ENCODE measurements at regions not wholly inside any gene's neighbourhood (a gene's known extent, or its start where the extent isn't known, plus 50 kb on each side); places are given as distances from the start of the nearest gene placed in this dataset.

DNA sequence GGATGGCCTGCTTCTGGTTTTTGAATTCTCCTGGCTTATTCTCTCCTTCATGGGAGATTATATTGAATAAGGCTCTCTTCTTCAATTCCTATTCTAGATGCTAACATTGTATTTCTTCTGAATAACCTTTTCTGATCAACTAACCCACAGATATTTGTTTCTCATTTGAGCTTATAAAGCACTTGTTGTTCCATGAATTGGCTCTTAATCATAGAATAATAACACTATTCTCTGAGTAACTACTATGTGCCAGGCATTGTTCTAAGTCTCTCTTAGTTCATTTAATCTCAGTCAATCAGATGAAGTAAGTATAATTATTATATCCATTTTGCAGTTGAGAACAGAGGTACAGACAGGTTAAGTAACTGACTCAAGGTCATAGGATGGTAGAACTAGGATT lies 136.3 kb upstream of the MLIP start:
- no peaks in the 10 kb centered on the region for H3K27me3 ChIP-seq (ENCODE audit: low read length)
- DNase-seq: no peak
- H3K4me3 ChIP-seq (ENCODE audit: low read length): no peak overlapping the region
- no peak overlapping the region for H3K9ac ChIP-seq (ENCODE audit: low read length)
- H3K36me3 ChIP-seq (ENCODE audit: insufficient read depth, low read length): no peaks in the 10 kb centered on the region
- no peaks in the 10 kb centered on the region for H3K9me3 ChIP-seq (ENCODE audit: low read length)
- no peak overlapping the region for H3K4me2 ChIP-seq (ENCODE audit: low read depth, low read length, poor library complexity, severe bottlenecking)
- no peak overlapping the region for H3K27ac ChIP-seq (ENCODE audit: low read length)
- H3K9me2 ChIP-seq (replicated peaks; ENCODE audit: insufficient read depth, low read length): no peaks in the 10 kb centered on the region
- H3K4me1 ChIP-seq (ENCODE audit: low read length): no peaks in the 10 kb centered on the region
- no peaks in the 10 kb centered on the region for H3K79me2 ChIP-seq (ENCODE audit: low read length)
- H2AFZ ChIP-seq (ENCODE audit: low read length): no peak overlapping the region
- H4K20me1 ChIP-seq (ENCODE audit: insufficient read depth, low read depth, low read length): no peaks in the 10 kb centered on the region

DNA sequence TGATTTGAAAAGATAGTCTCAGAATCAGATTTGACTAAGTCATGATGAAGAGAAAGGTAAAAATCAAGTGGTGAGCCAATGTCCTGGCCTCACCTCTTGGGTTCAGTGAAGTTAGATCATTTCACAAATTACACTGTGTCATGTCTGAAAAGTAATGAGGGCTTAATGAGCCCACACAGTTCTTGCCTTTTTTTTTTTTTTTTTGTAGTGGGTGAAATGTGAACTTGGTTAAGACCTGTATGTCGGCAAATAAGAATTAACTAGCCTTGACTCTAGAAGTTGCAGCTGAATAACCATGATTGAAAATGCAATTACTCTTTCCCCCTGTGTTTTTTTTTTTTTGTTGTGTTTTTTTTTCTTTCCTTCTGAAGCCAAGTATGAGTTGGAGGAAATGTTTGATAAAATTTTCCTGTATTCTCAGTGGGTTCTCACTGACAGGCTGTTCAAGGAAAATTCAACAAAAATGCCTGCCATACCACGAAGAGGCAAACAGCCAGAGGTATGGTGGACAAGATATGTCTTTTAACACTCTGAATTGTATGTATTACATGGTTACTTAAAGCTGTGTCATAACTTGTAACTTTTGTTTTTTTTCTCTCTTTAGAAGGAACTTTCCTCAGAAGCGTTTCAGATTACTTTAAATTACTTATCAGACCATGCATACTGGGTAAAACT lies 135.2 kb upstream of the MLIP start:
- no peaks in the 10 kb centered on the region for H3K79me2 ChIP-seq (ENCODE audit: low read length)
- no peaks in the 10 kb centered on the region for H3K36me3 ChIP-seq (ENCODE audit: insufficient read depth, low read length)
- no peaks in the 10 kb centered on the region for H3K9me3 ChIP-seq (ENCODE audit: low read length)
- no peaks in the 10 kb centered on the region for H3K4me1 ChIP-seq (ENCODE audit: low read length)
- no peak overlapping the region for H3K27ac ChIP-seq (ENCODE audit: low read length)
- no peaks in the 10 kb centered on the region for H4K20me1 ChIP-seq (ENCODE audit: insufficient read depth, low read depth, low read length)
- H3K9me2 ChIP-seq (replicated peaks; ENCODE audit: insufficient read depth, low read length): no peaks in the 10 kb centered on the region
- no peaks in the 10 kb centered on the region for H3K27me3 ChIP-seq (ENCODE audit: low read length)
- H2AFZ ChIP-seq (ENCODE audit: low read length): no peak overlapping the region
- DNase-seq: no peak
- H3K4me2 ChIP-seq (ENCODE audit: low read depth, low read length, poor library complexity, severe bottlenecking): no peak overlapping the region
- no peak overlapping the region for H3K4me3 ChIP-seq (ENCODE audit: low read length)
- no peak overlapping the region for H3K9ac ChIP-seq (ENCODE audit: low read length)

DNA sequence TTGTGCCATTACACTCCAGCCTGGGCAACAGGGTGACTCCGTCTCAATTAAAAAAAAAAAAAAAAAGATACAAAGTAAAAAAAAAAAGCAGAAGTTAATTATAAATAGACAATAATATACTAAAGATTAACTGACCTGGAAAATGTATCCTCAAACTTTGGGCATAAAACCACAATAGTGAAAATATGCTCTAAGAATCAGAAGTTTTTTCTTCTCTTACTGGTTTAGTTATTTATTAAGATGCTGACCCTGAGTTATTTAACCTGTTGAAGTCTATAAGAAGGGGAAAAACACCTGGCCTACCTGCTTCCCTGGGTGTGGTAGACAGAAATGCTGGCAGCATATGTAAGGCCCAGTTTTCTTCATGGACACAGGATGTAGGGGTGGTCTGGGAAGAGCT lies 133.7 kb upstream of the MLIP start:
- no peak overlapping the region for H3K4me2 ChIP-seq (ENCODE audit: low read depth, low read length, poor library complexity, severe bottlenecking)
- no peaks in the 10 kb centered on the region for H3K27me3 ChIP-seq (ENCODE audit: low read length)
- H3K36me3 ChIP-seq (ENCODE audit: insufficient read depth, low read length): no peaks in the 10 kb centered on the region
- H3K9ac ChIP-seq (ENCODE audit: low read length): no peak overlapping the region
- no peaks in the 10 kb centered on the region for H3K79me2 ChIP-seq (ENCODE audit: low read length)
- no peaks in the 10 kb centered on the region for H4K20me1 ChIP-seq (ENCODE audit: insufficient read depth, low read depth, low read length)
- no peak for DNase-seq
- H3K4me3 ChIP-seq (ENCODE audit: low read length): no peak overlapping the region
- H3K4me1 ChIP-seq (ENCODE audit: low read length): no peaks in the 10 kb centered on the region
- no peaks in the 10 kb centered on the region for H3K9me2 ChIP-seq (replicated peaks; ENCODE audit: insufficient read depth, low read length)
- no peaks in the 10 kb centered on the region for H3K9me3 ChIP-seq (ENCODE audit: low read length)
- H2AFZ ChIP-seq (ENCODE audit: low read length): no peak overlapping the region
- no peak overlapping the region for H3K27ac ChIP-seq (ENCODE audit: low read length)

DNA sequence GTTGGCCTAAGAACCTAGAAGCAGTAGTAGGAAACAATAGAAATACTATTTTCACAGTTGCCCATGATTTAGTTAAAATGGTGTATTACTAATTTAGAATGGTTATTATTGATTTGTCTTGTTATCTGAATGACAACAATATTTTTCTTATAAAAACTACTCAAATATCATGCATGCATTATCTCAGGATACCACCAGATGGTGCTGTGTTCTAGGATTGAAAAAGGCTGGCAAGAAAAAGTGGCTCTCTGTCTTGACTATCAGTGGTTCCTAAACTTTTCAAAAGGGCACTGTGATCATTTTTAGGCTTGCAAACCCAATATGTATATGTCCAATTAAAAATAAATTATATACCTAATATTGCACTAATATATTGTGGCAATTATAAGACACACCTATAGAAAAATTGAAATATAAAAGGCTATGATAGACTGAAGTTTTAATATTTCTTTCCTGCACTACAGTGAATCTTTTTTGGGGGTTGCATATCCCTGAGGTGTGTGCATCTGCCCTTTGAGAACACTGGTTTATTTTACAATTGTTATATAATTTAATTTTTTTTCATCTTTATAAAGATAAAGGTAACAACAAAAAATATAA lies 131.7 kb upstream of the MLIP start:
- H3K36me3 ChIP-seq (ENCODE audit: insufficient read depth, low read length): no peaks in the 10 kb centered on the region
- H3K9ac ChIP-seq (ENCODE audit: low read length): no peak overlapping the region
- H3K9me2 ChIP-seq (replicated peaks; ENCODE audit: insufficient read depth, low read length): no peaks in the 10 kb centered on the region
- no peaks in the 10 kb centered on the region for H3K27me3 ChIP-seq (ENCODE audit: low read length)
- H2AFZ ChIP-seq (ENCODE audit: low read length): no peak overlapping the region
- H3K4me2 ChIP-seq (ENCODE audit: low read depth, low read length, poor library complexity, severe bottlenecking): no peak overlapping the region
- DNase-seq: peak; percentile 79
- H3K79me2 ChIP-seq (ENCODE audit: low read length): no peaks in the 10 kb centered on the region
- no peaks in the 10 kb centered on the region for H3K9me3 ChIP-seq (ENCODE audit: low read length)
- no peak overlapping the region for H3K27ac ChIP-seq (ENCODE audit: low read length)
- H4K20me1 ChIP-seq (ENCODE audit: insufficient read depth, low read depth, low read length): no peaks in the 10 kb centered on the region
- H3K4me3 ChIP-seq (ENCODE audit: low read length): no peak overlapping the region
- H3K4me1 ChIP-seq (ENCODE audit: low read length): no peaks in the 10 kb centered on the region

DNA sequence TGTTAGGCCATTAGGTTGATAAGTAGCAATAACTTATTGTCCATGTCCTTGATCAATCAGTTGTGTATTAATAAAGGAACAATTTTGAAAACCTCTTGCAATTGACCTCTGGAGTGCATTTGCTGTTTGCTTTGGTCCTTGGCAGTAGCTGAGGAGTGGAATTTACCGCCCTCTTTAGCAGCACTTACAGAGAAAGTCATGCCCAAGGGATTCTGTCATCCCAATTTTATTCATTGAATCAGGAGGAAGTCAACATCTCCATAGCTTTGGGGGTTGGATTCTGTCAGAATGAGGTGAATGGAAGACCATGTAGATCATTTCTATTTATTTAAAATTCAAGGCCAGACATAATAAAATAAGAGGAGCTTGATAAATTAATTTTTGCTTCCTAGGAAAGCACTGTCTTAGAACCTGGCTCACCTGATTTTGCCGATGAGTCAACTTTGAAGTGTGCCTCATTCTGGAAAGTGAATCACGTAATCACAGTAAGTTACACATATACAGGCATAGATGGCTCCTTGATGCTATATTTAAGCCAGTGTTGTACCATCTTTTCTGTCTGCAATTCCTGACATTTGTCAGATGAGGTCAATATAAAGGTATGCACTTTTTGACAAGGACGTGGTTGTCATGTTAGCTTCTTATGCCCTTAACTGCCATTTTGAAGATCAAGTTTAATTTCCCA lies 128.7 kb upstream of the MLIP start:
- Histone ChIP-seq H3K27me3 (ENCODE audit: low read length) (no peaks in the 10 kb centered on the region), H4K20me1 (ENCODE audit: insufficient read depth, low read depth, low read length) (no peaks in the 10 kb centered on the region), H3K79me2 (ENCODE audit: low read length) (no peaks in the 10 kb centered on the region), H2AFZ (ENCODE audit: low read length) (no peak overlapping the region), H3K9me3 (ENCODE audit: low read length) (no peaks in the 10 kb centered on the region), H3K36me3 (ENCODE audit: insufficient read depth, low read length) (no peaks in the 10 kb centered on the region), H3K27ac (ENCODE audit: low read length) (no peak overlapping the region), H3K4me1 (ENCODE audit: low read length) (peaks cover 7% of the 10 kb centered on the region), H3K4me3 (ENCODE audit: low read length) (no peak overlapping the region), H3K9me2 (replicated peaks; ENCODE audit: insufficient read depth, low read length) (no peaks in the 10 kb centered on the region), H3K9ac (ENCODE audit: low read length) (no peak overlapping the region), H3K4me2 (ENCODE audit: low read depth, low read length, poor library complexity, severe bottlenecking) (no peak overlapping the region)
- DNase-seq: no peak

DNA sequence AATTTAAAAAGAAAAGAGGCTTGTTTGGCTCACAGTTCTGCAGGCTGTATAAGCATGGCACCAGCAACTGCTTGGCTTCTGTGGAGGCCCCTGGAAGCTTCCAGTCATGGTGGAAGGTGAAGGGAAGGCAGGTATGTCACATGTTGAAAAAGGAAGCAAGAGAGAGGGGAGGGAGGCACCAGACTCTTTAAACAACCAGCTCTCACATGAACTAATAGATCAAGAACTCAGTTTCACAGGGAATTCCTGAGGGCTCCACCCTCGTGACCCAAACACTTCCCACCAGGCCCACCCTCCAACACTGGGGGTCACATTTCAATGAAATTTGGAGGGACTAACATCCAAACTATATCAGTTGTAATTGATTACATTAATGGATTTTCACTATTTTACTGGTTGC lies 127.9 kb upstream of the MLIP start:
- H3K9ac ChIP-seq (ENCODE audit: low read length): no peak overlapping the region
- no peaks in the 10 kb centered on the region for H3K27me3 ChIP-seq (ENCODE audit: low read length)
- no peaks in the 10 kb centered on the region for H3K9me2 ChIP-seq (replicated peaks; ENCODE audit: insufficient read depth, low read length)
- no peak for DNase-seq
- no peak overlapping the region for H3K4me3 ChIP-seq (ENCODE audit: low read length)
- no peak overlapping the region for H2AFZ ChIP-seq (ENCODE audit: low read length)
- no peak overlapping the region for H3K4me2 ChIP-seq (ENCODE audit: low read depth, low read length, poor library complexity, severe bottlenecking)
- H3K79me2 ChIP-seq (ENCODE audit: low read length): no peaks in the 10 kb centered on the region
- no peak overlapping the region for H3K27ac ChIP-seq (ENCODE audit: low read length)
- no peaks in the 10 kb centered on the region for H3K36me3 ChIP-seq (ENCODE audit: insufficient read depth, low read length)
- no peaks in the 10 kb centered on the region for H3K9me3 ChIP-seq (ENCODE audit: low read length)
- peaks cover 7% of the 10 kb centered on the region for H3K4me1 ChIP-seq (ENCODE audit: low read length)
- H4K20me1 ChIP-seq (ENCODE audit: insufficient read depth, low read depth, low read length): no peaks in the 10 kb centered on the region

DNA sequence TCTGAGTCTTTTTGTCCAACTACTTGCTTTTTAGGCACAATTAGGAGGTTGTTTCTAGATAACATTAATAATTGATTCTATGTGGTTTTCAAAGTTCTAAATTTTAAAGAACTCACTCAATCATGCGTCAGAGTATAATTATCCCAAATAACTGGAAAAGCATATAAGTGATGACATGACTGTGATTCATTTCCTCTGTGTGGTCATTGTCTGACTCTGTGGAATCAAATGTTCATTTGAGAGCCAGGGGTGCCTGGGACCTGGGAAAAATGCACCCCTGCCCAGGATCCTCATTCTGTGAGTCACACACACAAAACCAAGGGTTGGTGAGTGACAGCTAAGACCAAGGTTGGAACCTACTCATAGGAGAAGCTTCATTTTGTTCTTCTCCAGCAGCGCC lies 127.1 kb upstream of the MLIP start:
- Histone ChIP-seq H3K79me2 (ENCODE audit: low read length) (no peaks in the 10 kb centered on the region), H3K4me1 (ENCODE audit: low read length) (peaks cover 7% of the 10 kb centered on the region), H3K27me3 (ENCODE audit: low read length) (no peaks in the 10 kb centered on the region), H3K36me3 (ENCODE audit: insufficient read depth, low read length) (no peaks in the 10 kb centered on the region), H4K20me1 (ENCODE audit: insufficient read depth, low read depth, low read length) (no peaks in the 10 kb centered on the region), H2AFZ (ENCODE audit: low read length) (no peak overlapping the region), H3K9me3 (ENCODE audit: low read length) (no peaks in the 10 kb centered on the region), H3K4me3 (ENCODE audit: low read length) (no peak overlapping the region), H3K9ac (ENCODE audit: low read length) (no peak overlapping the region), H3K4me2 (ENCODE audit: low read depth, low read length, poor library complexity, severe bottlenecking) (no peak overlapping the region), H3K9me2 (replicated peaks; ENCODE audit: insufficient read depth, low read length) (no peaks in the 10 kb centered on the region), H3K27ac (ENCODE audit: low read length) (no peak overlapping the region)
- DNase-seq: no peak

DNA sequence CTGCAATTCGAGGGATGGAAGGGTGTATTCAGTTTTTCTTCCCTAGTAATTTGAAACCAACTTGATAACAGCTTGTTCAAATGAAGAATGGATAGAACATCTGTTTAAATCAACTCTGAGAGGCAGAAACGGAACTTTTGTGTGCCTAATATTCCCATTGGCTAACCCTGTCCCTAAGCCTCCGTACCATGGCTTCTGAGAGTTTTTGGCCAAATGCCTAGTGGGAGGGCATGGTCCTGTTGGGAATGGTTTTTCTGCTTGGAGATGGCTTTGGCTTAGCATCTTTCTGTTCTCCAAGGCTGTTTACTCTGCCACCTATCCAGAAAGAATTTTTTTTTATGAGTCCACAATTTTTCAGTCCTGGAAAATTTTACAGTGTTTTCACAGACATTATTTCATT lies 126.7 kb upstream of the MLIP start:
- Histone ChIP-seq H3K79me2 (ENCODE audit: low read length) (no peaks in the 10 kb centered on the region), H3K4me3 (ENCODE audit: low read length) (no peak overlapping the region)

More for the DNA sequence above, 126.7 kb upstream of the MLIP start:
- no peak for DNase-seq
- Histone ChIP-seq H3K9ac (ENCODE audit: low read length) (no peak overlapping the region), H3K4me2 (ENCODE audit: low read depth, low read length, poor library complexity, severe bottlenecking) (no peak overlapping the region), H3K27me3 (ENCODE audit: low read length) (no peaks in the 10 kb centered on the region), H4K20me1 (ENCODE audit: insufficient read depth, low read depth, low read length) (no peaks in the 10 kb centered on the region), H3K9me2 (replicated peaks; ENCODE audit: insufficient read depth, low read length) (no peaks in the 10 kb centered on the region), H3K9me3 (ENCODE audit: low read length) (no peaks in the 10 kb centered on the region), H3K36me3 (ENCODE audit: insufficient read depth, low read length) (no peaks in the 10 kb centered on the region), H3K4me1 (ENCODE audit: low read length) (peaks cover 7% of the 10 kb centered on the region), H3K27ac (ENCODE audit: low read length) (no peak overlapping the region), H2AFZ (ENCODE audit: low read length) (no peak overlapping the region)
